Superior temporal gyrus (tissue), 1 donor: ENCODE measurements at regions not wholly inside any gene's neighbourhood (a gene's known extent, or its start where the extent isn't known, plus 50 kb on each side); places are given as distances from the start of the nearest gene placed in this dataset.

Source experiments
- DNase-seq: peaks from one replicate; pipeline ENCODE4 v3.0.0-alpha.2; 2016; ENCODE audit errors: extremely low spot score

- peak; percentile 46 for DNase-seq
These were observed 160.5 kb downstream of the FGF18 start for GRCh38 chr5:171579976-171580411.

- DNase-seq: no peak
These were observed 161.2 kb downstream of the FGF18 start for GRCh38 chr5:171580502-171581265.

GRCh38 chr5:171581781-171582180 lies 162.3 kb downstream of the FGF18 start:
- no peak for DNase-seq

GRCh38 chr5:171582849-171583248 lies 163.4 kb downstream of the FGF18 start:
- no peak for DNase-seq

- DNase-seq: no peak
These were observed 166.5 kb downstream of the FGF18 start for GRCh38 chr5:171585981-171586380.

- DNase-seq: no peak
These were observed 167.0 kb downstream of the FGF18 start for GRCh38 chr5:171586436-171586835.

- no peak for DNase-seq
These were observed 168.6 kb downstream of the FGF18 start for GRCh38 chr5:171588046-171588445.

GRCh38 chr5:171588790-171589189 lies 169.3 kb downstream of the FGF18 start:
- DNase-seq: no peak

GRCh38 chr5:171589461-171589860 lies 170.0 kb downstream of the FGF18 start:
- no peak for DNase-seq

GRCh38 chr5:171592076-171592475 lies 172.6 kb downstream of the FGF18 start:
- DNase-seq: no peak

- DNase-seq: no peak
These were observed 173.3 kb downstream of the FGF18 start for GRCh38 chr5:171592736-171593135.

- DNase-seq: no peak
These were observed 174.0 kb downstream of the FGF18 start for GRCh38 chr5:171593401-171593800.

GRCh38 chr5:171593976-171594375 lies 174.5 kb downstream of the FGF18 start:
- no peak for DNase-seq

- no peak for DNase-seq
These were observed 176.0 kb downstream of the FGF18 start for GRCh38 chr5:171595401-171595800.

- DNase-seq: no peak
These were observed 176.4 kb downstream of the FGF18 start for GRCh38 chr5:171595801-171596231.

- DNase-seq: no peak
These were observed 177.0 kb downstream of the FGF18 start for GRCh38 chr5:171596391-171596878.

GRCh38 chr5:171597946-171598640 lies 178.6 kb downstream of the FGF18 start:
- no peak for DNase-seq

GRCh38 chr5:171598641-171599152 lies 179.2 kb downstream of the FGF18 start:
- no peak for DNase-seq

GRCh38 chr5:171599411-171599810 lies 180.0 kb downstream of the FGF18 start:
- no peak for DNase-seq

- no peak for DNase-seq
These were observed 180.6 kb downstream of the FGF18 start for GRCh38 chr5:171599957-171600612.

GRCh38 chr5:171600741-171601265 lies 181.4 kb downstream of the FGF18 start:
- DNase-seq: no peak
